Epithelial cell of esophagus (primary cell): ENCODE measurements at regions not wholly inside any gene's neighbourhood (a gene's known extent, or its start where the extent isn't known, plus 50 kb on each side); places are given as distances from the start of the nearest gene placed in this dataset.

Experiments
- DNase-seq: peaks from one replicate; pipeline ENCODE4 v3.0.0; 2010; ENCODE audit warnings: low read depth
- H3K4me3 ChIP-seq: 2 replicates; pipeline ENCODE4 v1.5.1; 2011; ENCODE audit warnings: mild to moderate bottlenecking, low read length, control low read depth
- CTCF ChIP-seq: IDR thresholded peaks from 2 replicates; pipeline ENCODE4 v1.5.1; 2011; ENCODE audit warnings: low read depth, mild to moderate bottlenecking, low read length, control low read depth, inconsistent platforms; ENCODE audit not compliant: insufficient read depth; ENCODE audit errors: missing control alignments

- H3K4me3 ChIP-seq = no peak overlapping the region
- no peak for TF ChIP-seq CTCF
- no peak for DNase-seq
Measured at GRCh38 chrX:137982472-137983172, 416.7 kb downstream of the ZIC3 start.

- DNase-seq = no peak
- H3K4me3 ChIP-seq = no peak overlapping the region
- no peak for TF ChIP-seq CTCF
Measured at GRCh38 chrX:137988470-137988869, 422.5 kb downstream of the ZIC3 start.

- no peak overlapping the region for H3K4me3 ChIP-seq
- TF ChIP-seq CTCF = no peak
Measured at GRCh38 chrX:137998619-137999018, 432.7 kb downstream of the ZIC3 start.

GRCh38 chrX:137999071-137999470, 433.1 kb downstream of the ZIC3 start:
- TF ChIP-seq CTCF = no peak
- no peak overlapping the region for H3K4me3 ChIP-seq
- no peak for DNase-seq

More at GRCh38 chrX:137998619-137999018, 432.7 kb downstream of the ZIC3 start:
- DNase-seq = no peak

- no peak for TF ChIP-seq CTCF
- H3K4me3 ChIP-seq = no peak overlapping the region
- no peak for DNase-seq
Measured at GRCh38 chrX:137999552-137999951, 433.6 kb downstream of the ZIC3 start.

GRCh38 chrX:138001226-138001625, 435.3 kb downstream of the ZIC3 start:
- TF ChIP-seq CTCF = no peak
- H3K4me3 ChIP-seq = no peak overlapping the region
- no peak for DNase-seq

- no peak for TF ChIP-seq CTCF
- DNase-seq = no peak
- no peak overlapping the region for H3K4me3 ChIP-seq
Measured at GRCh38 chrX:138006180-138006579, 440.3 kb downstream of the ZIC3 start.
